Activated naive CD4-positive, alpha-beta T cell (primary cell): ENCODE measurements at regions not wholly inside any gene's neighbourhood (a gene's known extent, or its start where the extent isn't known, plus 50 kb on each side); places are given as distances from the start of the nearest gene placed in this dataset.
"Not testable (repeated sequence)": the region's sequence is repeated elsewhere in the genome, so short reads cannot be mapped to it uniquely, and the experiment has no call there.

Experiments used
- DNase-seq, 4 experiments: peaks; one replicate each; lab custom pipeline; 2025; lab: John Stamatoyannopoulos, UW

DNA sequence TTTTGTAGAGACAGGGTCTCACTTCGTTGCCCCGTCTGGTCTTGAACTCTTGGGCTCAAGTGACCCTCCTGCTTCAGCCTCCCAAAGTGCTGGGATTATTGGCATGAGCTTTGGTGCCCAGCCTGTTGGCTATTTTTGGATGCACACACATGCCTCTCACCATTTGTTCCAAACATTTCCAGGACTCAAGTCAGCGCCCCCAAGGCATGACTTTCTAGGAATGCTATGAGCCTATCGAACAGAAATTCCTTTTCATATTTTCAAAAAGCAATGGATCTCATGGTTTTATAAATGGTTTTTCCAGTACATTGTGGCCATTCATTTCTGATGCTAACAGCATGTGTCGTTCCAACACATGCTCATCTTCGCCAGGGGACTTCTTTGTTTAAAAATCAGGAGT is 119.3 kb upstream of the NAA20 start:
- no peak for DNase-seq

DNA sequence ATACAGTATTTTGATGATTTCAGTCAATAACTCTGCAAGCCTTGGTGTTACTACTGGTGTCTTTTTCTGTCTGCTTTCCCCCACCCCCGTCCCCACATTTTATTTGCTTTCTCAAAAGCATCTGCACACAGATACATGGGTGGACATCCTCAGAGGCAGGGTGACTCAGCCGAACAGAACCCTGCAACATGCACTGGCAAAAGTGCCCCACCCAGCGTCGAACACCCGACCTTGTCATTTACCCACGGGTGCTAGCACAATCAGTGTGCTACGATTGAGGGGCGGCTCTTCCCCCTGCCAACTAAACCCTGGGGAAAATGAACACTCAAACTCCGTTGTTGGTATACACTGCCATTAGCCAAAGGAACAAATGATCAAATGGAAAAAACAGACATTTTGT is 115.9 kb upstream of the NAA20 start:
- no peak for DNase-seq

DNA sequence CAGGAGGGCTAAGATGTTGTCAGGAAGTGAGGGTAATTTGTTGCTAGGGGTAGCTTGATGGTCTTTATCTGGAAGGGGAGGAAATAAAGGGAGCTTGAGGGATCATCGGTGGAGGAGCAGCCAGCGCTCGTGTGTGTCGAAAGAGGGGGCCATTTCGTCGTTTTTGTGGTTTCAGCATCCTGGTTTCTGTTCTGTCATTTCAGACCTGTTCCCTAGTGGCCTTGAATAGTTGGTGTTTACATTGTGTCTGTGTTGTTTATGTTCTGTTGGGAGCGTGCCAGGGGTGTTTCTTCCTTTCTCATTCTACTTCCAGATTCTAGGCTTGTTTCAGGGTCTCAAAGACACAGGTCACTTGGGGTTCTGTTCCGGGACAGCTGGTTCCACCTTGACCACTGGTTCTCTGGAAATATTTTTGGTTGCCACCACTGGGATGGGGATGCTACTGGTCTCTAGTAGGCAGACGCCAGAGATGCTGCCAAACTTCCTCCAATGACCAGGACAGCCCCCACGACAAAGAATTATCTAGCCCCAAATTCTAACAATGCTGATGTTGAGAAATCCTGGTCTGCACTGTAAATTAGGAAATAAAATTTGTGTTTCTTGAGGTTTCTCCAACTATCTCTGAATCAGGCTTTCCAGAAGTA is 113.9 kb upstream of the NAA20 start:
- no peak for DNase-seq

- no peak for DNase-seq
These were observed 109.7 kb upstream of the NAA20 start for GRCh38 chr20:19907326-19908056.

DNA sequence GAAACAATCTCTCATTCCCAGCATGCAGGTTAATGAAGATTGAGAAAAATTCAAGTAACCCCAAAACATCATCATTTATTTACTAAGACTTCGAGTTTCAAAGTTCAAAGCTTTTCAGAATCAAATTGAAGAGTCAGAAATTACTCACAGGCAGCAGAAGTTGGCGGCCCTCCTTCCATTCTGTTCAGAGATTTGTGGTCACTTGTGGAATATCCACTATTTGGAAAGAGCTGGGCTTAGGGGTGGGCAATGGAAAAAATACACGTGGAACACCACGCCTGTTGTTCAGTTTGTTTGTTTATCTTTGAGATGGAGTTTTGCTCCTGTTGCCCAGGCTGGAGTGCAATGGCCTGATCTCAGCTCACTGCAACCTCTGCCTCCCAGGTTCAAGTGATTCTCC is 108.6 kb upstream of the NAA20 start:
- no peak for DNase-seq

DNA sequence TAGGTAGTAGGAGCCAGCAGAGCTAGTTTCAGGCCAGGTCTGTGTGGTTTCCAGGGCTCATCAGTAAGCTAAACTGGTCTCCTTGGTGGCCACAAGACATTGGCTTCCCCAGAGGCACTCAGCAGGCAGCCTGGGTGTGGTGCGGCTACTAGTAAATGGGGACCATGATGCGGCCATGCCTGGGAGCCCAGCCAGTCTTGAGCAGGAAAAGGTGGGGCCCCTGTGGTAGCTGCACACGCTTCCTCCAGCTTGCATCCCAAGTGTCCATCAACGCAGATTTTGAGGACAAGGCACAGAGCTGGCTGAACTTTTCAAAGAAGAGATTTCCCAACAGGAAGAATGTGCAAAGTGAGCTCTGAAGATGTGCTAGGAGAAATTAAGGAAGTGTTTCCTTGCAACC is 107.4 kb upstream of the NAA20 start:
- DNase-seq = no peak

DNA sequence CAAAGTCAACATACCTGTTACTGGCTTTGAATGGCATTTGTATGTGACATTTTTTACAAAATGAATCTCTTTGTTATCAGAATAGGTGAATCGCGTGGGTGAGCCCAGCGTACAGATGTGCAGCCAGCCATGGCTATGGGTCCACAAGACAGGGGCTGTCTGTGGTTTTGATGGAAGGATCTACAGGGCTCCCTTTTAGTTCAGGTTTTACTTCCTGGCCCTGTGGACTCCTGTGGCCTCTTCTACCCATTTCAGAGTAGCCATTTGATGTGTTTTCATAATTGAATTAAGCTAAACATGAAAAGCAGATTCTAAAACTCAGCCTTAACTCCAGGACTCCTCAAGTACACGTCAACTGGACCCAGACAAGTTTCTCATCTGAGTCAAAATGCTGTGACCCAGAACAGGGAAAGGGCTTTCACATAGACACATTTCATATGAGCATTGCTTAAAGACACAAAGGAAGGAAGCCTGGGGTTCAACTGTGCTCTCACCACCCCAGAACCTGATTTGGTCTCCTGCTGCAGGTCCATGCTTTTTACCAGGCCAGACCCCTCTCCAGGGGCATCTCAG is 105.3 kb upstream of the NAA20 start:
- no peak for DNase-seq

- DNase-seq = no peak
These were observed 103.8 kb upstream of the NAA20 start for GRCh38 chr20:19913349-19913748.

- DNase-seq = no peak
These were observed 103.1 kb upstream of the NAA20 start for GRCh38 chr20:19913927-19914614.

GRCh38 chr20:19915111-19915798 is 101.9 kb upstream of the NAA20 start:
- no peak for DNase-seq

- DNase-seq = no peak
These were observed 100.4 kb upstream of the NAA20 start for GRCh38 chr20:19916531-19917485.

DNA sequence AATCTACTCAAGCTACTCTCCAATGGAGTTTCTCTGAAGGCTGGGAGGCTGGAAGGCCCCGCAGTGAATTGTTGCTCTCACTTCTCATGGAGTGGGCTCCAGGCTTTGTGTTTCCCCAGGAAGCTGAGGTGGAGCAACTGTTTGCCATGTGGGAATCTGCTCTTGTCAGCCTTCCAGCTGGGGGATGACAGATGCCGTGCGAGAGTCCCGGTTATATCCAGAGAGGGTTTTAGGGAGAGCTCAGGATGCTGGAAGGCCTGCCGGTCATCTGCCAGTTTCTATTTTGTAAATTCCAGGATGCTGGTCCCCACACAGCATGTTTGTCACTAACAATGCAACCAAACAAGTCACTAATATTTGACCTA is 98.2 kb upstream of the NAA20 start:
- DNase-seq = no peak

- DNase-seq = no peak
These were observed 96.6 kb upstream of the NAA20 start for GRCh38 chr20:19920381-19921138.

DNA sequence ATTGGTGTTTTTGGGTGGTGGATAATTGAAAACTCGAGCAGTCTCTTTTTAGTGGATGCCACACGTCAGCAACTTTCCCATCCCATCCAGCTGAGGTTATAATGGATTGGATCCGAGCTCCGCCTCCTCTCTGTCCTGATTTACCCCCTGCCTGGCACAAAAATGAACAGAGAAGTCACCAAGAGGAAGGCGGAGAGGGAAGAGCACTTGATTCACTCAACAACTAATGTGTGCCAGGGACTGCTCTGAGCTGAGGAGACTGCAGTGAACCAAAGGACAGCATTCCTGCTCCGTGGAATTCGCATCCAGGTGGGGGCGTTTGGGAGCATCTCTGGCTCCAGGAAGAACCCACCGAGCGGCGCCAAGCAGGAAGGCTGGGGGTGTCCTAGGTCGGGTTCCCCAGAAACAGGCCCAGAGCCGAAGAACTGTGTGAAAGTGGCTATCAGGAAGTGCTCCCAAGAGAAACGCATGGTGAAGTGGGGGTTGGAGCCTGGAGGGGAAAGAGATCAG is 95.8 kb upstream of the NAA20 start:
- no peak for DNase-seq

GRCh38 chr20:19921829-19922228 is 95.3 kb upstream of the NAA20 start:
- DNase-seq = not testable (repeated sequence)

DNA sequence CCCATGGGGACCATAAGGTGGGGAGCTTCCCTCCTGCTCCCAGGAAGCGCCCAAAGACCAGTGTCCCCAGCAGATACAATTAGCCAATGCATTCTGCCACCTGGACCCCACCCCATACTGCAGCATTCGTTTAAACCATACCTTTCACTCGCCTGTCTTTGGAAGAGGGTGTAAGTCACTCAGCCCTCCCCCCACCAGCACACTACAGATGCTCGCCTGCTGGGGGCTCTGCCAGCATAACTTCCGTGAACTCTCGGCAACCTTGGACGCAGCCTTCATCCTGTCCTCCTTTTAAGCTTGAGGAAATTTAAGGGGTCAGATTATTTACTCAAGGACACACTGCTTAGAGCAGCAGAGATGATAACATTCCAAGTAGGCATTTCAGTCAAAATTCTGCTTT is 94.4 kb upstream of the NAA20 start:
- DNase-seq = no peak

DNA sequence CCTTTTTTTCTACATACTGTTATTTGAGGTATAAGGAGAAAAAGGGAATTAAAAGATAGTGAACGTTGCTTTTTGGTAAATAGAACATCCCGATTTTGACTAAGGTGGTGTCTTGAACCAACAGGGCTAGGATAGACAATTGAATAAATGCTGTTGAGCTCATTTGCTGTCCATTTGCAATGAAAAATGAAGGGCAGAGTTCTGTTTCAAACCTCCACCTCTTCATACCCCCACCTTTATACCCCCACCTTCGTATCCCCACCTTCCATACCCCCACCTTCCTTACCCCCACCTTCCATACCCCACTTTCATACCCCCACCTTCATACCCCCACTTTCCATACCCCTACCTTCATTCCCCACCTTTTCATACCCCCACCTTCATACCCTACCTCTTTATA is 93.4 kb upstream of the NAA20 start:
- DNase-seq = no peak

DNA sequence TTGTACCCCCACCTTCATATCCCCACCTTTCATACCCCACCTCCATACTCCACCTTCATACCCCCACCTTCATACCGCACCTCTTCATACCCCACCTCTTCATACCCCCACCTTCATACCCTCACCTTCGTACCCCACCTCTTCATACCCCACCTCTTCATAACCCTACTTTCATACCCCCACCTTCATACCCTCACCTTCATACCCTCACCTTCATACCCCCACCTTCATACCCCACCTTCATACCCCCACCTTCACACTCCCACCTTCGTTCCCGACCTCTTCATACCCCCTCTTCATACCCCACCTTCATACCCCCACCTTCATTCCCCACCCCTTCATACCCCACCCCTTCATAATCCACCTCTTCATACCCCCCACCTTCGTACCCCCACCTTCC is 92.9 kb upstream of the NAA20 start:
- DNase-seq = no peak

DNA sequence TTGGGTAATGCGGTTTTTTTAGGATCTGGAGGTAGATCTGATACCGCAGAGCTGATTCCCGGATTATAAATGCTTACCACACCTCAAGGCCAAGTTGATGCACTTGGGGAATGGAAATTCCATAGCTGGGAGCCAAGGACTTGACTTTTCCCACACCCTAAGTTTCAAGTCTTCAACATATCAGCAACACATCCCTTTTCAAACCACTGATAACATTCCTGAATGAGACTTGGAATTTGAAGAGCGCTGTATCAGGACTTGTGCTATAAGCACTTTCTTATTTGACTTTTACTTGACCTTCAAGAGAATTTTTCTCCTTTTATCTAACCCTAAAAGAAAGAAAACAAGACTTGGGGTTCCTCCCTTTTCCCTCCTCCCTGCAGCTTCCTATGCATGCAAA is 90.6 kb upstream of the NAA20 start:
- no peak for DNase-seq

- DNase-seq = no peak
These were observed 88.7 kb upstream of the NAA20 start for GRCh38 chr20:19928328-19929011.
